GM21515 (cell line): ENCODE measurements at regions not wholly inside any gene's neighbourhood (a gene's known extent, or its start where the extent isn't known, plus 50 kb on each side); places are given as distances from the start of the nearest gene placed in this dataset.

Experiments used
- ATAC-seq: cut with Tn5 transposase; IDR thresholded peaks from one replicate; pipeline ENCODE4 v1.9.1; 2021; ENCODE audit not compliant: unreplicated experiment

DNA sequence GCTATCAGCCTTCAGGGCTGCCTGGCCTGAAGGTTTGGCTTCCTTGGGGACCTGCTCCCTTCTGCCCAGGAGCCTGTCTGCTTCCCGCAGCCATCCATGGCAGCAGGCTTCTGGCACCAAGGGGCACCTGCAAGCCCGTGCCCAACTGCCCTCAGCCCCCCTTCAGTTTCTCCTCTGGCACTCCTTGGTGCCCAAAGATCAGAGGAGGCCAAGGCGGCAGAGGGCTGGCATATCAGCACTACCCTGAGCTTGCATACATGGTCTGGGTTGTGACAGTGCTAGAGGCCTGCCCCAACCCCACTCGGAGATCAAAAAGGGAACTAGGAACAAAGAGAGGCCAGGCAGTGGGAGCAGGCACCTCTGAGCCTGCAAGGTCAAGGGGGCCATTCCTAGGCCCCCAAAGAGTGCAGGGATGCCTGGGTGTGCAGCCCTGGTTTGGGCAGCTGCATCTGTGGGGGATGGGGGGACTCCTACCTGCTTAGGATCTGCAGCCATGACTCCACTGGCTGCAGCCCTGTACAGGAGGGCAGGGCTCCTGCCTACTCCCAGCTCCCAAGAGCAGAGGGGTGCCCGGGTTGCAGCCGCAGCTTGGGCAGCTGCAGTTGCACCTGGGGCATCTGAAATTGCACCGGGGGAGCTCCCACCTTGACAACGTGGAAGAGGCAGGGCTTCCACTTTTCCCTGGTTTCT is 76.2 kb upstream of the TP63 start:
- ATAC-seq: no peak

DNA sequence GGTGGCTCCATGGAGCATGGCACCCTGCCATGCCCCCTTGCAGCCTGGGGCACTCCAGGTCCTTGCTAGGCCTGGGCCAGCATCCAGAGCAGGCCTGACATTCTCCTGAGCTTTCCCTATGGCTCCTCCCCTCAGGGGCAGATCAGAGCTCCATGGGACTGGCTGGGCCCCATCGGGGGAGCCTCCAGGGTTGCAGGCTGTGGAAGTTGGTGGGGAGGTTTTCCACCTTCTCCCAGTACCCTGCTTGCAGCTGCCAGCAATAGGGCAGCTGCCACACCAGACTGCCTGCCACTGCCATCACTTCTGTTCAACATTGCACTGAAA is 75.7 kb upstream of the TP63 start:
- no peak for ATAC-seq

DNA sequence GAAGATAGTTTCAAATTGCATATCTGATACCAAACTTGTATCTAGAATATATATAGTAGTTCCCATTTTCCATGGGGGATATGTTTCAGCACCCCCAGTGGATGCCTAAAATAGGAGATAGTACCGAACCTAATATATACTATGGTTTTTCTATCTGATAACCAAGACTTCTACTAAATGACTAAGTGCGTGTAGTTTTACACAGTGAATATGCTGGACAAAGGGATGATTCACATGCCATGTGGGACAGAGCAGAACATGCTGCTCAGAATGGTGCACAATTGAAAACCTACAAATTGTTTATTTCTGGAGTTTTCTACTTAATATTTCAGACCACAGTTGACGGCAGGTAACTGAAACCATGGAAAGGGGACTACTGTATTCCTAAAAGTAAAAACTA is 73.4 kb upstream of the TP63 start:
- ATAC-seq: no peak

DNA sequence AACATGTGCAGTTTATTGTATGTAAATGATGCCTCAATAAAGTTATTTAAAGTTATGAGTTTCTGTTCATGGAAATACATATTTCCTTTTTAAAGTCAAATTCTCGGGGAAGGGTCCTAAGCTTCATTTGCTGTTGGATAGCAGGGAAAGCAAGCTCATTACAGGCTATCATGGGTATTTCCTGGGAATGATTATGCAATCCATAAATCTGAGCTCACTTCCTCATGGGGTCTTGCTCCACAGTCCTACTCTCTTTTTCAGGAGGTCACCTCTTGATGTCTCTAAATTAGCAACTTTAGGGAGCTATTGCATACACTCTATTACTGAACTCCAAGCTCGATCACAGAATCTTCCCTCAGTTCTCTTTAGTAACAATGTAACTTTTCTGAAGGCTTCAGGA is 69.9 kb upstream of the TP63 start:
- no peak for ATAC-seq

DNA sequence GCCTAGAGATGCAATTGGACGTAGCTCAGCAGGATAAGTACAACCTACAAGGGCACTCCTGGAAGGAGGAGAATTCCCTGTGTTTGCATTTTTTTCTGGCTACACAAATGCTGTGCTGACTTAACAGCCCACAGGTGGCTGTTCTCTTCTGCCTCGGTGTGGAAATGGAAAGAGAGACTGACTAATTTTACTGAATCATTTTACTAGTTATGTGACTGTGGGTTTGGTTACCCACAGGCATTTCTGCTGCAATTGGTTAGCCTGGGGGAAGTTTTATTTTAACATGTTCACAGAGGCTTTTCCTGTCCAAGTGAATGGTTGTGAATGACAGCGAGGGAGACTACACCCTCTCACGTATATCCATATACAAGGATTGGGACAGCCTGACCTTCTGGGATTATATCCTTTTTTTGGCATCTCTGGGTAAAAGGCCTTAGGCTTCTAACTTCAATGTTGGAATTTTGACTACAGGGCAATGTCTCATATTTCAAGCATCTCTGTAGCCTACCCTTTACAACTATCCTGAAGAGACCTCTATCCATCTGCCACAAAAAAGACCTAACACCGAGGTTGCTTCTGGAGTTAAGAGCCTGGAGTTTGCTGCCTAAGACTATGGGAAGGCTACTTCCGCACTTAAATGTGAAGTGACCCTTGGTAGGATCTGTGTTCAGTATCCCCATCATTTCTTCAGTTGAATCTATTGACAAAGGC is 67.2 kb upstream of the TP63 start:
- ATAC-seq: peak; percentile 87

DNA sequence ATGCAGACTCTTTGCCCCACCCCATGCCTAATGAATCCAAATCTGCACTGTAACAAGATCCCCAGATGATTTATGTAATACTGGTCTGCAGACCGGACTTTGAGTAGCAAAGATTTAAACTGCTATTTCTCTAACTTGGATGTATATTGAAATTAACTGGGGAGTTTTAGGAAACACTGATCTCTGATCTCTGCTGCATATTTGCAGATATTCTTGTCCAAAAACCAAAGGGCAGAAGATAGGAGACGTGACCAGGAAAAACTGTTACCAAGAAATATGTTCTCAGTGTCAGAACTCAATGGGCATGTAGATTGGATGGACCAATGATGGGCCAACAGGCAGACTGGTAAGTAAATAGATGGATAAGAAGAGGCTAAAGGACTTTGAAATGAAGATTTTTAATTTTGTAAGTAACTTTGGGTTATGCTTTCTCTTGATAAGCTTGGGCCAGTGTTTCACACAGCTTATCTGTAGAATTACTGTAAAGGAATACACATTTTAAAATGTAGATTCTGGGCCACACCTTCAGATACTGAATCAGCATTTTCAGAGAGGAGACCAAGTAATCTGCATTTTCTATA is 64.5 kb upstream of the TP63 start:
- no peak for ATAC-seq

DNA sequence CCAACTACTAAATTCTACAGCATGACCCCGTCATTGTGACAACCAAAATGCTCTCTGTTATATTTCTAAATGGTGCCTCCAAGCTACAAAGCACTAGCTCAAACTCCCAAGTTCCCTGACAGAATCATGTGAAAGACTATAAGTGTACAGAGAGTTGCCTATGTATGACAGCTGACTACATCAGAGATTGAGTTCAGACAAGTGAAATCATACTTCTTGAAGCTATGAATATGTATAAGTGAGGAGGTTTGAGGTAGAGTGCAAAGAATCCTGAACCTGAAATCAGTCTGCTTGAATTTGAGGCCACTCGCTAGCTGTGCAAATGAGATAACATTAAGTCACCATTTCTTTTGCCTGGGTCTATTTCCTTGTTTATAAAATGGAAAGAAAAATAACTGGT is 63.9 kb upstream of the TP63 start:
- ATAC-seq: no peak

DNA sequence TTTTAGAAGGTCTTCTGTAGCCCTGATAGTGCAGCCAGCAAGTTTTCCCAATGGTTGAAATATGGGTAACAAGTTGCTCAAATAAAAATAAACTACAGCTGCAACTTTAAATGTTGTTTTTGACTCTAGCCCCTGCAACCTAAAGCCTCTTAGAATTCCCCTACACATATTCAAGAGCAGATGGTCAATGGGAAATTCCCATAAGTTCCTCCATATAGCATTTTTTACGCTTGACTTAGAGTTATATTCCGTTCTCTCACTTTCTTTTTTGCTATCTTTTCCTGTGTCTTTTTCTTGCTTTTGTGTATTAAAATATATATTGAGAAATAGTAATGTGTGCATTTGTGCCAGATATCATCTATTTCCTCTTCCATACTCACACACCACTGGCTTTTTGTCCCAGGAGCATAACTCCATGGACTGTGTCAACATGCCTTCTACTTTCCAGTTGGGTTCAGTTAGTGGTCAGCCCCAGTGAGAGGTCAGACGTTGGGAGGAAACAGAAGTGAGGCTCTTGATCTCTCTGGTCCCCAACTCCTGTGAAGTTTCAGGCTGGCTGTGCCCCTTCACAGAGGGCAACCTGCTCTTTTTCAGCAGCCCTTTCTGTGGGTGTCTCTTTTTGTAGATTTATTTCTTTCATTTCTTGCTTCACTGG is 63.3 kb upstream of the TP63 start:
- peak; percentile 33 for ATAC-seq

DNA sequence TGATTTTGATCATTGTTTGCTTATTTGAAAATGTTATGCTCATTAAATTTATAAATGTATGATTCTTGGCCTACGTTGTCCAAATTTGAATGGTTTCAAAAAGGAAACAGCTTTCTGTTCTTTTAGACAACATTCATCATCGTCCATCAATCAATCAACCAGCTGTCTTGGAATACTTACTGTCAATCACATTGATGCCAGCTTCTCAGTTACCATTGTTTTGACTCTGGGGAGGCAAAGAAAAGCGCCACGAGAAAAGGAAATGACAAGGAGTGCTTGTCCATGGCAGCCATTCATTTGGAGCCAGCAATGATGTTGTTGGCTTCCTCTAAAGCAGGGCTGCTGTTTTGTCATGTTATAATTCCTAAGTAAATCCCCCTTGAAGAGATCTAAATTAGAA is 62.2 kb upstream of the TP63 start:
- no peak for ATAC-seq

DNA sequence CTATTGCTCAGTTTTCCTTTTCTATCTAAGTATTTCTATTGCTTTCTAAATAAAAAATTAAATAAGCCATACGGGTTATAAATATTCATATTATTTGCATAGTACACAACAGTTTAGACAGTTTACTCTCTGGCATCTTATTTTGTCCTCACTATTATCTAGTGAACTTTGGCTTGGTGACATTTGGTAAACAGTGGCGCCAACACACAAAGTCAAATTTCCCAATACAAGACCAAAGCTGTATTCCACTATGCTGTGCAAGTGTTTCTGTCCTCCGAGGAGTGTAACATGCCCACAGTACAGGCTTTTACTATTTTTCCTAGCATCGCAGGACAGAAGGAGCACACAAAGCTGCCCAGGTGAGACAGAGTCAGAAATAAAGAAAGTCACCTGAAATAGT is 61.7 kb upstream of the TP63 start:
- no peak for ATAC-seq

DNA sequence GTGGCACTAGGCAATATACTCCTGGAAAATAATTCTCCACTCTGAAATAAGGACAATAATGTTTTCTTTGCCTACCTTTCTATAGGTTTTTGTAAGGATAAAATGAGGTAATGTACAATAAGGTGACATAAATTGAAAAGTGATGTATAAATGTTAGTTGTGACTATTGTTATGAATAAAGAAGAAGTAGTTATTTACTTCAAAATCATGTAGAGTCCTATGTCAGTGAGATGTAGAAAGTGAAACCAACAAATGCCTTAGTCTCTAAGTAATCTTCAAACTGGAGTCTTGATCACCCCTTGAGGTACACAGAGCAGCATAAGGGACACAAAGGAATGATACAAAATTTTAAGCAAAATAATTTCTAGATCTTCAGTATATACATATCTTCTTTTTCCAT is 60.3 kb upstream of the TP63 start:
- peak; percentile 50 for ATAC-seq

DNA sequence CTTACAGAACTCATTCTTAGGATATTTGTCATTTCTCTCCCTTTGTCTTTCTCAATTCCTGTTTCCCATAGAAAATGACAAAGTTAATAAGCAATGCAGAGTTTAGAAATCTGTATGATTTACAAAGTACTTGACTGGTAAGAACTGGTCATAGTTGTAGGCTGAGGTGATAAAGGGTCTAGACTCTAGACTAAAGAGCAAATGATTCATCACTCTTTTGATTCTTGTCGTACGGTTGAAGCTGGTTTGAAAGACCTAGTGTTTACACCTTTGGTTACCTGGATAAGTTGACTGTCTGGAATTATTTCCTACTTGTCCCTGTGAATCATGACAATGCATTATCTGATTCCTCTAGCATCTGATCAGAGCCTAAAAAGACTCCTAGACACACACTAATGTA is 58.9 kb upstream of the TP63 start:
- no peak for ATAC-seq

DNA sequence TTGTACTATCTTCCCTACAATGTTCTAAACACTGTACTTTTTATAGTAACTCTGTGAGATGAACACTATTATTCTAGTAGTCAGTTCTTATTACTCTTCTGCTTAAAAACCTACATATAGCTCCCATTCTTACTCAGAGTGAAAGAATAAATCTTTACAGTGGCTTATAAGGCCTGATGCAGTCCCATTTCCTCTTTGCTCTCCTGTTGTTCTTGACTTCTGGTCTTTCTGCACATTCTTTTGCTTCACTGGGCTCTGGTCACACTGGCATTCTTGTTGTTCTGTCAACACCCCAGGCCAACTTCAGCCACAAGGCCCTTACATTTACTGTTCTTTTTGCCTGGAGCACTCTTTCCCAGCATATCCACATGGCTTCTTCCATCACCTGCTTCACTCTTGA is 58.2 kb upstream of the TP63 start:
- peak; percentile 48 for ATAC-seq

DNA sequence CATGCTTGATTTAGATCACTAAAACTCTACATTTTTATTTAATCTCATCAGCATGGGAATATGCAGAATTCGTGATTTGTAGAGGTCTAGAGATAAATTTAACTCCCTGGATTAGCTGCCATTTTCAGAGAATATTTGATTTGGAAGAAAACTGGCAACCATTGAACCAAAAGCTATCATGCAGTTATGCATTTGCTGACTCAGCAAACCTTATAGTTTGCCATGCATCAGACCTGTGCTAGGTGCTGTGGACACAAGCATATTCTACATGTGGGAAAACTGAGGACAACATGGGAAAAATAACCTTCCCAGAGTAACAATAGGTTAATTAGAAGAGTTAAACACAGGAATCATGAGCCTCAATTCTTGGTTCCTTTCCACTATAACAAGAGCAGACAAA is 54.7 kb upstream of the TP63 start:
- no peak for ATAC-seq

DNA sequence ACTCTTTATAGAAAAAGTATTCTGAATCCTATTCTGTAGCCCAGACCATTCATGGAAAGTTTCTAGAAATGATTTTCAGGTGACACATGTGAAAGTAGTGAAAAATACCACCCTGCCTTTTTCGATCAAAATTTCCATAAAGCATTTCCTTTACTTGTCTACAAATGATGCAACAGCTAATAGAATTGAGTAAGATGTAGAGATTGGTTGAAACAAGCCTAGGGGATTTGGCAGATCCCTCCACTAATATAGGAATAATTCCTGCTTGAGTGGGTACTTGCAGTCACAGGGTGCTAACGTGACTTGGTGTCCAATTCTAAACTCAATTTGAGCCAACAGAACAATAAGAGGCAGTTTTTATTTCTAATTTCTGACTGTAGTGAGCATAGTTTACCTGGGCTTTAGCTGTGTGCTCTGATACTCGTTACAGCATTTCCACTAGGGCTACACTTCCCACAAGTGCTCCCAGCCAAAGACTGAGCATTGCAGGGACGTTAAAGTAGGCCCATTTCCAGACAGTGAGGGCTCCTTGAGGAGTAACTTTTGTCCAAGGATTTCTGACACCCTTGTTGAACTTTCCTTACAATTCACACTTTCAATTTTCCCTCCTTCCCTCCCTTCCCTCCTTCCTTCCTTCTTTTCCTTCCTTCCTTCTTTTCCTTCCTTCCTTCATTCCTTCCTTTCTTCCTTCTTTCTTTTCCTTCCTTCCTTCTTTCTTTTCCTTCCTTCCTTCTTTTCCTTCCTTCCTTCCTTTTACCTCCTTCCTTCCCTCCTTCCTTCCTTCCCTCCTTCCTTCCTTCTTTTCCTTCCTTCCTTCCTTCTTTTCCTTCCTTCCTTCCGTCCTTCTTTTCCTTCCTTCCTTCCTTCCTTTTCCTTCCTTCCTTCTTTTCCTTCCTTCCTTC is 53.9 kb upstream of the TP63 start:
- no peak for ATAC-seq

DNA sequence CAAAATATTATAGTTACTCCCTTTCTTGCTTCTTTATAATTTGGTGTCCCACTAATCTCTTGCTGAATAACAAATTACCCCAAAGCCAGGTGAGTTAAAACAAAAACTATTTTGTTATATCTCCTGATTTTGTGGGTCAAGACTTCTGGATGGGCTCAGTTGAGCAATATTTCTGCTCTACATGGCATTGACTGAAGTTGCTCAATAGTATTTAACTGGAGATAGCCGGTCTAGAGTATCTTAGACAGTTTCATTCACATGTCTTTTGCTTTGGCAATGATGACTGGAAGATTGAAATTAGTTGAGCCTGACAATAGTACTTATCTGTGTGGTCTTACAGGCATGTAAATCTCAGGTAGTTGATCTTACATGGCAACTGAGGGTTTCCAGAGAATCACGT is 51.0 kb upstream of the TP63 start:
- ATAC-seq: no peak
